NCI-H82 (cell line): ENCODE measurements at regions not wholly inside any gene's neighbourhood (a gene's known extent, or its start where the extent isn't known, plus 50 kb on each side); places are given as distances from the start of the nearest gene placed in this dataset.
"Not testable (repeated sequence)": the region's sequence is repeated elsewhere in the genome, so short reads cannot be mapped to it uniquely, and the experiment has no call there.

Source experiments
- DNase-seq: peaks from one replicate; lab custom pipeline; 2025; lab: John Stamatoyannopoulos, UW

- no peak for DNase-seq
These were observed 75.6 kb upstream of the RASEF start for GRCh38 chr9:83138422-83139135.

- DNase-seq: no peak
These were observed 70.4 kb upstream of the RASEF start for GRCh38 chr9:83133316-83133715.

DNA sequence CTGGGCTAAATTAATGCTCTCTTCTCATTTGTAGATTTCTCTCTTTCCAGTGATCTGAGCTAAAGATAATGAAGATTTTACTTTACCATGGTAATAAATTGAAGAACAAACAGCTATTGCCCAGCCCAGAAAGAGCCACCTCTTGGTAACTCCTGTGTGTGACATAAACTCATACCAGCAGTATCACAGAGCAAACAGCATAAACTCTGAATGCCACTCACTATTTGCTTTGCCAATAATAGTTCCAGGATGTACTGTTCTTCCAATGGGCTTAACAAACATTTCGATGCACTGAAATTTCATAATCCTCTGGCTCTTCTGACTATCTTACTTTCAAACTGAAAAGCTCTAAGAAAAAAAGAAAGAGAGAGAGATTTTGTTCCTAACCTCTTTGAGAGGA is 69.8 kb upstream of the RASEF start:
- DNase-seq: no peak

DNA sequence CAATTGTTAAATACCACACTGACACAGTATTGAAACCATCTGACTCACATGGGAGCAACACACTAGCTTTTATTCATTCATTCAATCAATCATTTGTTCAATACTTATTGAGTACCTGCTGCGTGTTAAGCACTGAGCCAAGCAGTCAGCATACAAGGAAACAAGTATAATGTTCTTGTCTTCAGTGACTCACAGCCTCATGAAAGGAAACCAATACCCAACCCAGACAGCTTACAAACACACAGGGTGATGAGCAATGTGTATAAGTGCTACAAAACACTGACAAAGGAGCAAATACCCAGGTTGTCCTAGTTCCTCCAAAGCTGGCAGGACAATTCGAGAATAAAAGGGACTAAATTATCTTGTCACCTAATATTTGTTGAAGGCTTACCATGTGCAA is 67.6 kb upstream of the RASEF start:
- no peak for DNase-seq

DNA sequence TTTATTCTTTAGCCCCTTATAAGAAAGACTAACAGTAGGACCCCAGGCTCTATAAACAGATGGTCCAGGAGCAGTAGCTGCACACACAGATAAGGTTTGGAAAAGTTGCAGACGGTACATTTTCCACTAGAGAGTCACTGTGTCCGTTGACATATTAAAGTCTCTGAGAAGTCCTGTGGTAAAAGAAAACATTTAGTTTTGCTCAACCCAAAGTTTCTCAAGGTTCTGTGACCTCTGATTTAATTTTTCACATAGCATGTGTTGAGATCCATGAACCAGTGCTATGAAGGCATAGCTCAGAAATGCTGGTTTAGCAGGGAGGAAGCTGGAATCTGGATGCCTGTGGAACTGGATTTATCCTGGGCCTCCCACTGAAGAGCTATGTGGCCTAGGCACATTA is 62.7 kb upstream of the RASEF start:
- no peak for DNase-seq

- no peak for DNase-seq
These were observed 56.9 kb upstream of the RASEF start for GRCh38 chr9:83119873-83120272.

DNA sequence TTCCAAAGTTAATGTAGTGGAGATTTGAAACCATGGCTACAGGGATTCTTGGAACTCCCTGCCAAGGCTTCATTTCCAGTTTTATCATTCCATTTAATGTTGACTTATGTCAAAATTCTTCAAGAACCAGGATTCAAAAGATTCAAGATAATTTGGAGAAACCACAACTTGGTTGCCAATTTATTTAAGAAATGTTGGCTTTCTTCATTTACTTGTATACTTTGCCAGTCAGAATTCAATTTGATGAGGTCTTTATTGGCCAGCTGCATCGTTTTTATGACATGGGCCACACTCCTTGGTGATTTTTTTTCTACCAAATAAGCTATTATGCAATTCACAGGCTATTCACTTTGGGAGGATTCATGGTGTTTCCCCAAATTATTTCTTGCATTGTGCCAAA is 53.1 kb upstream of the RASEF start:
- DNase-seq: no peak

DNA sequence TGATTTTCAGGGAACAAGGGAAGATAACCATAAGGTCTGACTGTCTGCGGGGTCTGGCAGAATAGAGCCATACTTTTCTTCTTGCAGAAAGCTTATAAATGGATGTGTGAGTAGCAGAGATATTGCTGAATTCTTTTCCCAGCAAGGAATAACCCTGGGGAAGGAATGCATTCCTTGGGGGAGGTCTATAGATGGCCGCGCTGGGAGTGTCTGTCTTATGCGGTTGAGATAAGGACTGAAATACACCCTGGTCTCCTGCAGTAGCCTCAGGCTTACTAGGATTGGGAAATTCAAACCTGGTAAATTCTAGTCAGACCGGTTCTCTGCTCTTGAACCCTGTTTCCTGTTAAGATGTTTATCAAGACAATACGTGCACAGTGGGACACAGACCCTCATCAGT is 50.5 kb upstream of the RASEF start:
- not testable (repeated sequence) for DNase-seq
